ENCODE measurements at regions not wholly inside any gene's neighbourhood (a gene's known extent, or its start where the extent isn't known, plus 50 kb on each side); places are given as distances from the start of the nearest gene placed in this dataset.

DNA sequence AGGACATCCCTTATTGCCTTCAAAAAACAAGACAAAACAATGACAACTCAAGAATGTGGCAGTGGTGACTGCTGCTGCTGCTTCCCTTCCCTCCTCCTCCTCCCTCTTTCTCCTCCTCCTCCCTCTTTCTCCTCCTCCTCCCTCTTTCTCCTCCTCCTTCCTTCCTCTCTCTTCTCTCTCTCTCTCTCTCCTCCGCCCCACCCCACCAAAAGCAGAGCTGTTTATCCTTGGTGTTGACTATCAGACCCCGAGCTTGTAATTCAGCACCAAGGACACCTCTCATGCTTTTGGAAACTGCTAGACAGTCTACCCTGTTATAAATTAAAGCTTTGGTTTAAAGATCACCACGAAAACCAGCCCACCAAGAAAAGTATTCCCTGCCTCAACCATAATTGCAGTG lies 72.4 kb upstream of the IFNAR2 start:
- TF ChIP-seq, protein P1, sequence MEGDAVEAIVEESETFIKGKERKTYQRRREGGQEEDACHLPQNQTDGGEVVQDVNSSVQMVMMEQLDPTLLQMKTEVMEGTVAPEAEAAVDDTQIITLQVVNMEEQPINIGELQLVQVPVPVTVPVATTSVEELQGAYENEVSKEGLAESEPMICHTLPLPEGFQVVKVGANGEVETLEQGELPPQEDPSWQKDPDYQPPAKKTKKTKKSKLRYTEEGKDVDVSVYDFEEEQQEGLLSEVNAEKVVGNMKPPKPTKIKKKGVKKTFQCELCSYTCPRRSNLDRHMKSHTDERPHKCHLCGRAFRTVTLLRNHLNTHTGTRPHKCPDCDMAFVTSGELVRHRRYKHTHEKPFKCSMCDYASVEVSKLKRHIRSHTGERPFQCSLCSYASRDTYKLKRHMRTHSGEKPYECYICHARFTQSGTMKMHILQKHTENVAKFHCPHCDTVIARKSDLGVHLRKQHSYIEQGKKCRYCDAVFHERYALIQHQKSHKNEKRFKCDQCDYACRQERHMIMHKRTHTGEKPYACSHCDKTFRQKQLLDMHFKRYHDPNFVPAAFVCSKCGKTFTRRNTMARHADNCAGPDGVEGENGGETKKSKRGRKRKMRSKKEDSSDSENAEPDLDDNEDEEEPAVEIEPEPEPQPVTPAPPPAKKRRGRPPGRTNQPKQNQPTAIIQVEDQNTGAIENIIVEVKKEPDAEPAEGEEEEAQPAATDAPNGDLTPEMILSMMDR (IDR thresholded peaks at IDR 0.05) = no peak
- TF ChIP-seq KDM5A (IDR thresholded peaks at IDR 0.05) = no peak
- no peak for TF ChIP-seq POLR2A (IDR thresholded peaks at IDR 0.05; ENCODE audit: low read length)
- TF ChIP-seq CEBPB (IDR thresholded peaks at IDR 0.05) = no peak
- TF ChIP-seq, protein P2, sequence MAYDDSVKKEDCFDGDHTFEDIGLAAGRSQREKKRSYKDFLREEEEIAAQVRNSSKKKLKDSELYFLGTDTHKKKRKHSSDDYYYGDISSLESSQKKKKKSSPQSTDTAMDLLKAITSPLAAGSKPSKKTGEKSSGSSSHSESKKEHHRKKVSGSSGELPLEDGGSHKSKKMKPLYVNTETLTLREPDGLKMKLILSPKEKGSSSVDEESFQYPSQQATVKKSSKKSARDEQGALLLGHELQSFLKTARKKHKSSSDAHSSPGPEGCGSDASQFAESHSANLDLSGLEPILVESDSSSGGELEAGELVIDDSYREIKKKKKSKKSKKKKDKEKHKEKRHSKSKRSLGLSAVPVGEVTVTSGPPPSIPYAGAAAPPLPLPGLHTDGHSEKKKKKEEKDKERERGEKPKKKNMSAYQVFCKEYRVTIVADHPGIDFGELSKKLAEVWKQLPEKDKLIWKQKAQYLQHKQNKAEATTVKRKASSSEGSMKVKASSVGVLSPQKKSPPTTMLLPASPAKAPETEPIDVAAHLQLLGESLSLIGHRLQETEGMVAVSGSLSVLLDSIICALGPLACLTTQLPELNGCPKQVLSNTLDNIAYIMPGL (CRISPR knock-in tag; IDR thresholded peaks at IDR 0.05; ENCODE audit: borderline replicate concordance) = no peak
- TF ChIP-seq, protein P3, sequence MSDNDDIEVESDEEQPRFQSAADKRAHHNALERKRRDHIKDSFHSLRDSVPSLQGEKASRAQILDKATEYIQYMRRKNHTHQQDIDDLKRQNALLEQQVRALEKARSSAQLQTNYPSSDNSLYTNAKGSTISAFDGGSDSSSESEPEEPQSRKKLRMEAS (IDR thresholded peaks at IDR 0.05) = no peak
- no peak for TF ChIP-seq KDM1A (IDR thresholded peaks at IDR 0.05; ENCODE audit: low read depth)
- TF ChIP-seq EP300 (IDR thresholded peaks at IDR 0.05) = no peak
- no peak for TF ChIP-seq JUNB (IDR thresholded peaks at IDR 0.05)
